HG03095 (cell line): ENCODE measurements at regions not wholly inside any gene's neighbourhood (a gene's known extent, or its start where the extent isn't known, plus 50 kb on each side); places are given as distances from the start of the nearest gene placed in this dataset.

Experiments
- ATAC-seq: cut with Tn5 transposase; IDR thresholded peaks from one replicate; pipeline ENCODE4 v1.9.1; 2021; ENCODE audit warnings: moderate library complexity; ENCODE audit not compliant: unreplicated experiment

DNA sequence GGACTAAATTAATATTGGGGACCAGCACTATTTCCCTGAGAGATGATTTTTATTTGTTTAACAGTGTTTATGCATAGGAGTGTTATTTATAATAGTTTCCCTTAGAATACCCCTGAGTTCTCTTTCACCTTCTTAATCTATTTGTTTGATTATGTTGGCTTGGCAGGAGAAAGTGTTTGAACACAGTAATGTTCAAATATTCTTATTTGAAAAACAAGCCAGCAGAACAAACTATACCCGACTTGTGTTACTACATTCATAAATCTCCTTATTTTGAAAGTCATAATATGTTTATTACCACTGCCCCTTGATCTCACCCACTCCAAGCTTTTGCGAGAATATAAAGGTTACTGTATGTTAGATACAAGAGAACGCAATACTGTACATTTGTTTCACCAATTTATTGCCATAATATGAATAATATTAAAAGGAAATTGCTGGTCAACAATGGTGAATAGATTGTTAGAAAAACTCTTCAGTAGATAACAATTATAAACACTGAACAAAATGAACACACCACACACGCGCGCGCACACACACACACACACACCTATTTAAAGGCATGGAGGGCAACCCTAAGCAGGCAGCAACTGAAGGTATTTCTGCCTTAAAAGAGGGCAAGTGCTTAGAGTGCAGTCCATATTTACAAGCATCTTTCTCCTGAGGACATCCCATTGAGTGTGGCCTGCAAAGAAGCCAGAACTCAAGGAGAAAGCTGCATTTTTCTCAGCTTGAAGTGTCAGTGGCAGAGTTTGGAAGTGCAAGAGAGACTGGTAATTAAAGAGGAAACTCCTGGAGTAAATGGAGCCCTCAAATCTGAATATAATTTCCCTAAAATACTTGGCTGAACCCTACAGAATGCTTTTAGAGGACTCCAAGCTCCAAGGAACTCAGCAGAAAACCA lies 279.4 kb upstream of the MAN1A1 start:
- ATAC-seq: no peak

DNA sequence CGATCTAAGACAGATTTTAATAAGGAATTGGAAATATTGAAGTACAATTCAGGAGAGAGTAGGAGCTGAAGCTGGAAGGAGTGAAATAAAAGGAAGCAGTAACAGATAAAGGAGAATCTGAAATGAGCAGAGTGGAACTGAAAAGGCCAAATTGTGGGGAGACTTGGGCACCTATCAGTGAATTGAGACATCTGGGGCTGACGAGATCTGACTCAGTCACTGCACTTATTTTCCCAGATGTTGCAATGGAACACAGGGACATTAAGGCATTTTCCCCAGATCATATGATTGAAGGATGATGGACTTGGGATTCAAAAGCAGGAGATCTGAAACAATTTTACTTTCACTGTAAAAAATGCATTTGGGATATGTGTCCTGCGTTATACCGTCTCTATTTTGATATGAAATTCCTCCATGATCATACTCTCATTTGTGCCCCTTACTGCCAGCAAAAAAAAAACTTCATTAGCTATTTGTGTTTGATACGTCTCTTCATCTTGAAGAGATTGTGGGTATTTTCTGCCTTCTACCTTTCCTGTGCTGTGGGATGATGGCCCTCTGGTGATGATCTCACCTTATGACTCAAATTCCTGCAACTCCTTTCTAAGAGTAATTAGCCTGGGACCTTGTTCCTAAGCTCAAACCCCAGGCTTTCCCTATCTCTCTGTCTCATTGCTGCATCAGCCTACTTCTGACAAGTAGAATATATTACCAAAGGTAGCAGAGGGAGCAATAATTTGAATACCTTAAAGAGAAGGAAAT lies 278.5 kb upstream of the MAN1A1 start:
- no peak for ATAC-seq

DNA sequence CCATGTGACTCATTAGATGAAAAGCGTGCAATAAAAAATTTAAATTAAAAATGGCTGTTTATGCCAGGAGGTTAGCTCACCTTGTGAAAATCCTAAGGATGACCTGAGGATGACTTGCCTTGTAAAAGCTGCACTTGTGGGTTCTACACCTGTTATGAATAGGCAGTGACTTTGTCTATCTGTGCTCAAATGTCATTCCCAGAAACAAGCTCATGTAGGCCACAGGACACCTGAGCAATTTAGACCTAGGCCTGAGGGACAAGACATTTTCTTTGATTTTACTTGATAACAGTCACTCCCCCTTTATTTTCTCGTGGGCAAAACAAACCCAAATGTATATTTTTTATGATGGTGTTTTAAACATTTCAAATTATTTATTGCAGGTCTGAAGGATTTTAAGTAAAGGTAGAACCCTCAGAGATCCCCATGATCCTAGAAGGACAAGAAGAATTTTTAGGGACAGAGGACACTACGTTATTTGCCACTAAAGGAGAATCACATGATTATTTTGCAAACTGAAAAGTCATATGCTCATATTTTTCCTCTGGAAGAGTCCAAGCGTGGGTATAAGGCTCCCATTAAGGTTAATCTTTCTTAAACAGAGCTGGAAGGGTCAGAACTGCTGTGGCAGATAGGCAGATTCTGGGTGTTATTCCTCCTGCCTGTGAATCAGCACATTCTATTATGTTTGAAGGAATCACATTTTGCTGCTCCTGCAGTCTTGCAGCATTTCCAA lies 277.5 kb upstream of the MAN1A1 start:
- ATAC-seq: no peak

DNA sequence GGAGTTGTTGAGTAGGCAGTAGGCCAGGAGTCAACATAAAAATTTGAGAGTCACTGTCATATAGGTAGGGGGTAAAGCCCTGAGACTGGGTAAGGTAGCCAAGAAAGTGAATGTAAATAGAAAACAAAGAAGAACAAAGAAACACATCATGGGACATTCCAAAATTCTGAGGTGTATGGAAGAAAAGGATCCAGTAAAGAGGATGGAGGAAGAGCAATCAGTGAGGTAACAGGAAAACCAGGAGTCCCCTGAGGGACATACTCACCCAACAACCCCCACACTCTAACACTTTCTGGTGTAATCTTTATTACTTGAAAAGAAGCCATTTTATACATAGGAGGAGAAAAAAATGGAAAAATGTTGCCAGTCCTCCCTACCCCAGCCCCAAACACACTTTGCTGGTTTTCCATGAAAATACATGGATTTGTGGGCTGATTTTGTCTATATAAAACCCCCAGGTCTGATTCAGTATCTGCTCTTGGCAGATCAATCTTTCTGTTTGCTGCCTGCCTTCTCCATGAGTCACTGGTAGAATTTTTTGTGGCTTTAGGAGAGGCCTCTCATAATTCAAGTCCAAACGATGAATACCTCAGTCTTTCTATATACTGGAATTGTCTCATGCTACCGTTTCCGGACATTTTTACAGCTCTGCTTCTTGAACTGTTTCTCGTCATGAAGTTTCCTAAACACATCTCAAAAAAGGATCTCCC lies 271.4 kb upstream of the MAN1A1 start:
- no peak for ATAC-seq

DNA sequence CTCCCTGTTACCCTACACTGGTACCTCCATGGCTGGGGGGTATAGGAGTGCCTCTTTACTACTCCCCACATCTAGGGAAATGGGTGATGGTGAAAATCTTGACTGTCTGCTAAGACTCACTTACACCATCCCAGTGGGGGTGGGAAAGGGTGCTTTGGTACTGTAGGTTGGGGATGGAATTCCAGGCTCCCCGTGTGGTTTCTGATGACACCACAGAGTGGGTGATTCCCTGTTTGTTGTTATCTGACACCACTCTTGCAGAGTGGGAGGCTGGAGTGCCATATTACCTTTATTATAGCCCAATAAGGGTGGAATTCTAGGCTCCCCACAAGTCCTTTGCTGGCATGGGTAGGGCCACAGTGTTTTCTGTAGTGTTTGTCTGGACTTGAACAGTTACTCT lies 264.6 kb upstream of the MAN1A1 start:
- ATAC-seq: no peak

DNA sequence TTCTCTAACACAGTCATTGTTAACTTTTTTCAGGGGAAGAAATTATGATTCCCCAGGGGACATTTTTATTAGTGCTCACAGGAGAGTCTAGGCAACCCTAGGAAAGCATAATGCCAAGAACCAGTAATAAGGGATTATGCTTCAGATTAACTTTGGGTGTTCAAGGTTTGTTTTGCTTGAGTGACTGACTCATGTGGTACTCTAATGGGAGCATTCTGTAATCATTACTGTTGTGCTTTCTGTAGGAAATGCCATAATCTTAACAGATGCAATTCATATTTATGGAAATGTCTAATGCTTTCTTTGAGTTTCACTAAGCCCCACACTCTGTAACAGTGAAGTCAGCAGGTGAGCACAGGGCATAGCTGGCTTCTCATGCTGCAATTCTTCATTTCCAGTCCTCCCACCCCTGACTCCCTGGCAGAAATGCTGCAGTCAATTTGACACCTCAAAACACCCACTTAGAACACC lies 263.4 kb upstream of the MAN1A1 start:
- ATAC-seq: no peak

DNA sequence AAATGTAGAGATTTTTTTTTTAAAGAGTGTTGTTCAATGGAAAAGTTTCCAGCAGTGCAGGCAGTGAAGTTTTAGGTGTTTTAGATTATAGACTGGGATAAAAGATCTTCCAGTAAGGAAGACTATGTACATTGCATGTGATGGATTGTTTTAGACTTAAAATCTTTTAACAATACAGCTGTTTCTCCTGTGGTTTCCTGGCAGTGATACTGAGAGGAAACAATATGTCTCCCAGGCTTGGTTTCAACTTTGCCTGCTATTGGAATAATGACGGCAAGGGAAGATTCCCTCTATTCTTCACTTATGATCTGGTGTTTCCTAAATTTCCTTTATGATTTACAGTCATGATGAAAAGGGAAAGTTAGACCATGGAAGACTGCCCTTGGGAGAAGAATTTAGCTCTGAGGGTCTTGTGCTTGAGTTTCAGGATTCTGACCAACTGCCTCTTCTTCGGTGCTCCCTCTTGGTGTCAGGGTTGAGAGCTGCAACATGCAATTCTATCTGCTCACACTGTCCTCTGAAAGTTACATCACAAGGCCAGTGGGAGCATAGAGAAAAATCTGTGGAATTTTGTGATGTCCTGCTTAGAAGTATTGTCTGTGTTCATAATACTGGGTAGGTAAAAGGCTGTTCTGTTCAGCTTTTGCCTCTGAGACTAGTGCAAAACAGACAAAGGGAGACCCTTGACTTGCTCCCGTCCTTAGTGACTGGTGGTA lies 262.8 kb upstream of the MAN1A1 start:
- no peak for ATAC-seq

DNA sequence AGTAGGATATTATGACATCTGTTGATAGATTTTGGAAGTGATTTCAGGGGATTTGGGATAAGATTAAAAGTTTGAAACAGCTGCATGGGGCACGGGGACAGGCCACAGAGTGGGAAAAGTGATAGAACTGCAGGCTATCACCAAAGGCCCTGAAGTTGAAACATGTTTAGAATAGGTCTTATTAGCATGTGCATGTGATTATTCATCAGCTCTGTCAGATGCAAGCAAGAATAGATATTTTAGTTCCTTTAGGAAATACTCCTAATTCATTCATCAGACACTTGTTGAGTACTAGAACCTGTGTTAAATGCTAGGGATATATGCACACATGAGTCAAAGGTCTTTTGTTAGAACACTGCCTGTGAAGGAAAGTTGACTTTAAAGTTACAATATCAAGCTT lies 261.2 kb upstream of the MAN1A1 start:
- ATAC-seq: no peak

DNA sequence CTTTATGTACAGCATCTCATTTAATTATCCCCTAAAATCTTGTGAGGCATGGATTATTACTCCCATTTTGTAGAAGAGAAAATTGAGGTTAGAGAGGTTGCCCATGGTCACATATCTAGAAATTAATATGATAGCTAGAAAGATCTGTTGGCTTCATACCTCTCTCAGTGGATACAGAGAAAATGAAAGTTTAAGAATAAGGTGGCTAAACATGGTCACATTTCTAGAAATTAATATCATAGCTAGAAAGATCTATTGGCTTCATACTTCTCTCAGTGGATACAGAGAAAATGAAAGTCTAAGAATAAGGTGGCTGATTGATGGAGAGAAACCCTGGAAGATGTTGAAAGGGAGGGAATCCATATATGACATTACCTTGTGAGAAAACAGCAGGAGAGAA lies 260.7 kb upstream of the MAN1A1 start:
- no peak for ATAC-seq

DNA sequence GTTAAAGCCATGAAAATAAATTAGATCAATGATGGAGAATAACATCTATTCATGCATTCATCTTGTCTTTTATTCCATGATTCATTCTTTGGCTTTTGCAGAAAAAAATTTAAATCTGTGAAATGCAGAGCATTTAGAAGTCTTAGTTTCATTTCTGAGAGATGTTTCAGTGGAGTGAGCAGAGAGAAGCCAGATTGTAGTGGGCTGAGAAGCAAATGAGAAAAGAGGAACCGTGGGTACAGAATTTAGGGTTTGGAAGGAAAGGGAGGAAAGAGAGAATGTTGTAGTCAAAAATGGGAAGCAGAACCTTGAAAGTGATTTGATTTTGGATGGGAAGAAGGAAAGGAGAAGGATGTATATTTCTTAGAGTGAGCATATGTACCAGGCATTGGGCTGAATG lies 260.3 kb upstream of the MAN1A1 start:
- no peak for ATAC-seq

DNA sequence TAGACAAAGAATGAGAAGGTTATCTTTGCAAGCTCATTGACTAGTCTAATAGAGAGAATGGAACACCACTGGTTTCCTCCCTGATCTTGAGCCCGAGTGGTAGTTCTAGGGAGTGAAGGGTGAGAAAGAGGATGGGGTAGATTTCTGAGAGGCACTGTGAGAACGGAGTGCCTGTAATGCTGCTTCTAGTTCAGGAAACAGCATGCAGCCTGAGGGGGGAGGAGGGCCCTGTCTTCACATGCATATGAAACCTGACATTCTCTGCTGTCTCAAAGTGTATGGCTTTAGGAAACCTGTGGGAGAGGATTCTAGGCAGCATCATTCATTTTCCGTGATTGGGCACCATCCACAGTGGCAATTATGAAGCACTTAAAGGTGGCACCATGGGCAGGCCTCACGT lies 259.4 kb upstream of the MAN1A1 start:
- no peak for ATAC-seq

DNA sequence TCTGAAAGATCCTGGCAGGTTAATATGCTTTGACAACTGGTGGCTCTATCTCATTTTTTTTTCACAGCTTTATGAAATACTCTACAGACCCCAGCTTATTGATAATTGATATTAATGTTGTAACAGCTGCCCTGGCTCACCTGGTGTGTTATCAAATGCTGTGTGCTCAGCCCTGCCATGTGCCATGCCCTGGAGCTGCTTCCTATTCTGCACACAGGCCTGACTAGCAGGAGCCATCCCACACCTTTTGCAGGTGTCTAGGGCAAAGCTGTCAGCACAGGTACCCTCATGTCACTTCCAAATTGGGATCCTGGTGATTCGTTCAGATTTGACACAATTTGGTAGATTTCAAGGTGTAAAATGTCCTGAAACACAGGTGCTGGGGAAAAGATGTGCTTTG lies 254.6 kb upstream of the MAN1A1 start:
- ATAC-seq: no peak

DNA sequence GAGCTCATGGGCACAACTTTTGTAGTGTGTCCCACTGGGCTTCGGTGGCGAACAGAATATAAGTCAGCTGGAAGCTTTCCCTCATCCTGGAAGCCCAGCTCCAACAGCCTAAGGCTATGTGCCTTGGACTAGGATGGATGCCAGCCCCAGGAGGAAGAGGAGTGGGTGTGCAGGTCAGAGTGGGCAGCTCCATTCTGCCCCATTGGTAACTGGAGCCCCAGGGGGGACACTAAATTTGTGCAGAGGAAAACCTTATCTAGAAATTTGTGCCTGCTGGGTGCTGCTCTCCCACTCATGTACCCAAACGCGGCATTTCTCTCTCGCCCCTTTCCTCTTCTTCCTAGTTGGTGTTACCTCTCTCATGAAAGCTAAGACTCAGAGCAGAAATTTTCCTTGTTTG lies 253.9 kb upstream of the MAN1A1 start:
- ATAC-seq: no peak

DNA sequence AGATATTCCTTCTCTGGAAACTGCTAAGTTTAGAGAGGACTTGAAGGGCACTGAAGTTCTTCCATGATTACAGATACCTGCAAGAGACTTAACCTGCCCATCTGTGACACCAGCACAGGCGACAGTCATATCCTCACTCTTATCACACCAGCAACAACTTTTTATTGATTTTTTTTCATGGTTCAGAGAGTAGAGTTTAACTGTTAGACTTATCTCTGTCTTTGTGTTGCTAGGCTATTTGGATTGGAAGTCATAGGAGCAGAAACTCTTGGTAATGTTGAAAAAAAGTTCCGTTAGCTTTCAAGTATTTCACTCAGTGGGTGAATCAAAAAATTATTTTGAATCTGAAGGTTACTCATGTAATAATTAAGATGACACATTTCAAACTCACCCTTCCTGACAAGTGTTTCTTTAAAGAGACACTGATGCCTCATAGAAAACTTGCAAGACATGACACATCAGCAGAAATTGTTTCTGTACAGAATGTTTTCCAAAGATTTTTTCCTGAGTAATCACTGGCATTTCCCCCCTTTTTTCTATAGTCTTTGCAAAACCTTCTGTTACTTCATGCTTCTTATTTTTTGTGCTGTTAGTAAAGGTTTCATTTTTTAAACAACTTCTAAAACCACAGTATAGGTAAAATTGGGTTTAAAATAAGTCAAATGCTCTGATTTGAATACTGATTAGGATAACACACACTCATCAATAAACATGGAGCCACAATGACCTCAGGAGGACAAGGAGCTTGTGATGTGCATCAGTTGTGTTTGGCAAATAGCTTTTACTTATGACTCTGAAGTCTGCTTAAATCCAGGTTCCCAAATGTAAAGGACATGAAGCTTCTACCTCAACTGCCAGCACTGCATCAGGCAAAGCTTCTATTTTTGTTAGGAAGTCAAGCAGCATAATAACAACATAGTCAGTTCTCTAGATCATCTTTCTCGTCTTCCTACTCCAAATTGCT lies 252.9 kb upstream of the MAN1A1 start:
- ATAC-seq: no peak

DNA sequence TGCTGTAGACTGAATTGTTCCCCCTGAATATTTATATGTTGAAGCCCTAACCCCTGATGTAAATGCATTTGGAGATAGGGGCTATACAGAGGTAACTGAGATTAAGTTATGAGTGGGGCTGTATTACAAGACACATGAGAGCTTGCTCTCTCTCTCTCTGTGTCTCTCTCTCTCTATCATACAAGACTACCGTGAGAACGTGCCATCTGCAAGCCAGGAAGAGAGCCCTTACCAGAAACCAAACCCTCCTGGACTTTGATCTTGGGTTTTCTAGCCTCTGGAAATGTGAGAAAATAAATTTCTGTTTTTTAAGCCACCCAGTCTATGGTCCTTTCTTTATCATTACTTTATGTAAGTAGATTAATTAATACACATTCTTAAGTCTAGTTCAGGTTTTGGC lies 249.3 kb upstream of the MAN1A1 start:
- ATAC-seq: no peak

DNA sequence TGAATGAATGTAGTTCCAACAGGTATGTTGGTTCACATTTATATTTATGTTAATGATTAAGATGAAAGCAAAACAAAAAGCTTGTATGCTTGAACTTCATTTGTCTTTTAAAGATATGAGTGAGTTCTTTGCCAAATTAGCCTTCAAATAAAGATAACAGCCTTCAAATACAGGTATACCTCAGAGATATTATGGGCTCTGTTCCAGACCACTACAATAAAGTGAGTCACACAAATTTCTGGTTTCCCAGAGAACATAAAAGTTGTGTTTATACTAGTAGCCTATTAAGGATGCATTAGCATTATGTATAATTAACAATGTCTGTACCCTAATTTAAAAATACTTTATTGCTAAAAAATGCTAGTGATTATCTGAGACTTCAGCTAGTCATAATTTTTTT lies 245.3 kb upstream of the MAN1A1 start:
- no peak for ATAC-seq

DNA sequence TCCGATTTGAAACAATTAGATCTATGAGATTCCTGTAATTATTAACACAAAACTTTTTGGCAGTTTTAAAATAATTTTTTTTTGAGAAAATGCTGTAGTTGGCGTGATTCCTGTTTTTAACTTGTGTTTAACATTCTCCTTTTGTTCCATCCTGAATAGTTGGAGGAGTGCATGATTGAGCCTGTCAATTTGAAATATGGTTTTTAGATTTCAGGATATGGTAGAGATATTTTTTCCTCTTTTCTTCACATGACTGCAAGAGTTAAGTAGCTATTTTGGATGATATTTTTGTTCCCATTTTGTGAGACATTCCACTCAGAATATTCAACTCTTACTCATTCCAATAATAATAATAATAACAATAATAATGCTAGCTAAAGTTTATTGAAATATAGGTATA lies 241.7 kb upstream of the MAN1A1 start:
- ATAC-seq: no peak

DNA sequence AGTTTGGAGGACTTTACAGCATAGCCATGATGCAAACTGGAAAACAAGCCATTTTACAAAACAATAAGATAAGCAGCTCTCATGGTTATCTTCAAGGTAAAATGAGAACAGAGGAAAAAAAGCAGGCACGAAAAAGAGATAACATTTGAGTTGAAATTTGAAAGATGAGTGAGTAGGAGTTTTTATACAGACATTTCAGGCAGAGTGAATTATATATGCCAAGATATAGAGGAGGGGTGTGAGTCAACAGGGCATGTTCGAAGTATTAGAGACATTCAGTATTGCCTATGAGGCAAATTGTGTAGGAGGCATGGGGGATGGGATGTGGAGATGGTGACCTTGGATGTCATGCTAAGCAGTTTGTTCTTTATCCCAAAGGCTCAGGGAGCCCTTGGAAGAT lies 240.5 kb upstream of the MAN1A1 start:
- ATAC-seq: no peak

DNA sequence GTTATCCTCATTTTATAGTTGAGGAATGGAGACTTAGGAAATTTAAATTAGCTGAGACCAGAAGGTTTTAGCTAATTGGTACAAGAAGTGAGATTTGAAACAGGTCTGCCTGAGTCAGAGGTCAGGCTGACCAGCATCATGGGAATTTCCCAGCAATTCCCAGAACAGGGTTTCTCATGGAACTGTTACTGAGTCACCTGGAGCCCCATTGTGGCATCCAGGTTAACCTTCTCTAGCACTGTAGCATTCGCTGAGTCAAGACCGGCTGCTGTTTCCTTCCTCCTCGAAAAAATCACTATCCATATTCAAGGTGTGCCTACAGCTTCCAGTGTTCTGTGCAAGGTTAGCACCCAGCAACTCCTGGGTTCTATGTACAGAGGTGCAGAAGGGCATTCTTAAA lies 238.0 kb upstream of the MAN1A1 start:
- ATAC-seq: no peak
